ENCODE measurements at regions not wholly inside any gene's neighbourhood (a gene's known extent, or its start where the extent isn't known, plus 50 kb on each side); places are given as distances from the start of the nearest gene placed in this dataset.

DNA sequence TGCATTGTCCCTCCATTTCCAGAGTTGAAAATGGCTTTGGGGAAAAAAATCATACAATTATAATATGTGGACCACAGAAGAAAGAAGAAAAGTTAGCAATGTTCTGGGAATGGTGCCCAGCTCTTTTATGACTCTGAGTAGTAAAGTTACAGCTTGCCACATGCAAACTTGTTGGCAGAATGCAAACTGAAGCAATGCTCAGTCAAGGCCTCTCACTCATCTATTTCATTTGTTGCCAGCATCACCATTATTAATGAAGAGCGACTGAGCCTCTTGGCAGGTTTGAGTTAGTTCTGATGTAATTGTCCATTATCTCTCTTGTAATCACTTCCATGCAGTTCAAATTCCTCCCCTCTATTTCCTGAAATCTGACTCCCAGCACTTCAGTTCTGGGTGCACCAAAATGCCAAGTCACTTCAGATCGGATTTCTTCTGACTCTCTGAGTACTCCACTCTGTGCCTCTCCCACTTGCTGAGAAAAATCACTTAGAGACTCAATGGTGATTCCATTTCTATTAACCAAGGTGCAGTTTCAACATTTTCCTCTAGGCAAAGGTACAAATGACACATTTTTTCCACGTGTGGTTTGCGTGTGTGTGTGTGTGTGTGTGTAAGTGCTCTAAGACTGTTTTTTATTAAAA, 154.4 kb upstream of the STMND1 start (continued):
- no peak for TF ChIP-seq MTA3 (IDR thresholded peaks at IDR 0.05; ENCODE audit: borderline replicate concordance)
- TF ChIP-seq CHD7 (IDR thresholded peaks at IDR 0.05; ENCODE audit: low read depth, low read length), result no peak
- TF ChIP-seq, protein P1, sequence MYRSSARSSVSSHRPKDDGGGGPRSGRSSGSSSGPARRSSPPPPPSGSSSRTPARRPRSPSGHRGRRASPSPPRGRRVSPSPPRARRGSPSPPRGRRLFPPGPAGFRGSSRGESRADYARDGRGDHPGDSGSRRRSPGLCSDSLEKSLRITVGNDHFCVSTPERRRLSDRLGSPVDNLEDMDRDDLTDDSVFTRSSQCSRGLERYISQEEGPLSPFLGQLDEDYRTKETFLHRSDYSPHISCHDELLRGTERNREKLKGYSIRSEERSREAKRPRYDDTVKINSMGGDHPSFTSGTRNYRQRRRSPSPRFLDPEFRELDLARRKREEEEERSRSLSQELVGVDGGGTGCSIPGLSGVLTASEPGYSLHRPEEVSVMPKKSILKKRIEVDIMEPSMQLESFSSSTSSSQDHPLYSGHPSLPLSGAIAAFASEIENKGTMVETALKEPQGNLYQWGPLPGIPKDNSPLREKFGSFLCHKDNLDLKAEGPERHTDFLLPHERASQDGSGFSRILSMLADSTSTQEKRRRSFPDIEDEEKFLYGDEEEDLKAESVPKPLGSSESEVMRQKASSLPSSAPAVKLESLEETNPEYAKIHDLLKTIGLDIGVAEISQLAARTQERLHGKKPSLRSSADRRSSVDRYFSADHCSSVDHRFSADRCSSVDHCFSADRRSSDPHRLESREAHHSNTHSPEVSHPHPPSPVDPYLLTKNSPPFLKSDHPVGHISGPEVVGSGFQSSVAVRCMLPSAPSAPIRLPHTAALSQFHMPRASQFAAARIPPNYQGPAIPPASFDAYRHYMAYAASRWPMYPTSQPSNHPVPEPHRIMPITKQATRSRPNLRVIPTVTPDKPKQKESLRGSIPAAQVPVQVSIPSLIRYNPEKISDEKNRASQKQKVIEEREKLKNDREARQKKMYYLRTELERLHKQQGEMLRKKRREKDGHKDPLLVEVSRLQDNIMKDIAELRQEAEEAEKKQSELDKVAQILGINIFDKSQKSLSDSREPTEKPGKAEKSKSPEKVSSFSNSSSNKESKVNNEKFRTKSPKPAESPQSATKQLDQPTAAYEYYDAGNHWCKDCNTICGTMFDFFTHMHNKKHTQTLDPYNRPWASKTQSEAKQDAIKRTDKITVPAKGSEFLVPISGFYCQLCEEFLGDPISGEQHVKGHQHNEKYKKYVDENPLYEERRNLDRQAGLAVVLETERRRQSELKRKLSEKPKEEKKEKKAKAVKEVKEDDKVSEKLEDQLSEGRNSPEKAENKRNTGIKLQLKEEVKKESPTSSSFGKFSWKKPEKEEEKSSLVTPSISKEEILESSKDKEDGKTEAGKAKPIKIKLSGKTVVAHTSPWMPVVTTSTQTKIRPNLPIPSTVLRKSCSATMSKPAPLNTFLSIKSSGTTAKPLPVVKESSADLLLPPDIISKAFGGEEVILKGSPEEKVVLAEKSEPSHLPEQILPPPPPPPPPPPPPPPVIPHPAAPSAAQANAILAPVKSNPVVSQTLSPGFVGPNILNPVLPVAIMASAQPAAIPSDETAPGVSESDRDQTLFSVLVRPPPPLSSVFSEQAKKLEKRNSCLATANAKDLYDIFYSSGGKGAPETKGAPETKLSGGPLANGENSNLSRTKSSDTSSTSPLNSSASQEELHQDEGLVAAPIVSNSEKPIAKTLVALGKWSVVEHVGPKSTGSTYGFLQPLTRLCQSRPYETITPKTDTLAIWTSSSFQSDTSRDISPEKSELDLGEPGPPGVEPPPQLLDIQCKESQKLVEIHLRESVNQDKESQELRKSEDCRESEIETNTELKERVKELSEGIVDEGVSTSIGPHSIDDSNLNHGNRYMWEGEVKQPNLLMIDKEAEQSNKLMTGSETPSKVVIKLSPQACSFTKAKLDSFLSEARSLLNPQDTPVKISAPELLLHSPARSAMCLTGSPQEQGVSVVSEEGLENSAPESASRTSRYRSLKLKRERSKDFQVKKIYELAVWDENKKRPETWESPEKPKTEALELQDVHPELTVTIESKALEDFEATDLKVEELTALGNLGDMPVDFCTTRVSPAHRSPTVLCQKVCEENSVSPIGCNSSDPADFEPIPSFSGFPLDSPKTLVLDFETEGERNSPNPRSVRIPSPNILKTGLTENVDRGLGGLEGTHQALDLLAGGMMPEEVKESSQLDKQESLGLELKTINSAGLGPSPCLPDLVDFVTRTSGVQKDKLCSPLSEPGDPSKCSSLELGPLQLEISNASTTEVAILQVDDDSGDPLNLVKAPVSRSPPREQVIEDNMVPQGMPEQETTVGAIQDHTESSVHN (IDR thresholded peaks at IDR 0.05; ENCODE audit: borderline replicate concordance in 1 of 2, low read depth in 1 of 2), result no peak
- no peak for TF ChIP-seq TBL1XR1 (IDR thresholded peaks at IDR 0.05; ENCODE audit: low read length in 2 of 2)
- TF ChIP-seq ELF4 (CRISPR knock-in tag; IDR thresholded peaks at IDR 0.05), result no peak
- no peak for TF ChIP-seq ZZZ3 (IDR thresholded peaks at IDR 0.05)
- peak; percentile 86 for TF ChIP-seq KDM1A (IDR thresholded peaks at IDR 0.05)
- no peak for TF ChIP-seq ETS2 (tag; IDR thresholded peaks at IDR 0.05; ENCODE audit: borderline replicate concordance, poor library complexity, severe bottlenecking)

Measured in K562 (cell line).